H1 (cell line): ENCODE measurements at regions not wholly inside any gene's neighbourhood (a gene's known extent, or its start where the extent isn't known, plus 50 kb on each side); places are given as distances from the start of the nearest gene placed in this dataset.

Experiments used
- CTCF ChIA-PET: fragments of 300-600 bp; sonication (Branson Sonifier 250); formaldehyde crosslinking; loops from one replicate; lab custom pipeline; 2021; ENCODE audit not compliant: partially characterized antibody; lab: Charles Lee
- POLR2A ChIA-PET: fragments of 300-600 bp; sonication (Branson Sonifier 250); formaldehyde crosslinking; loops from one replicate; lab custom pipeline; 2021; ENCODE audit warnings: inconsistent platforms; ENCODE audit not compliant: partially characterized antibody; lab: Charles Lee
- DNase-seq, 2 experiments: peaks; one replicate each; pipeline versions ENCODE4 v3.0.0 to v3.0.0-alpha.2; 2010 to 2022; ENCODE audit warnings: low spot score in 2 of 2, low read depth in 1 of 2, mixed read lengths in 1 of 2
- FAIRE-seq: peaks from 2 replicates; lab custom pipeline; 2011; peaks lifted over from hg19 to GRCh38; lab: Jason Lieb, UNC
- H2AFZ ChIP-seq: 2 replicates; pipeline ENCODE4 v1.8.1; 2012; ENCODE audit warnings: low read length, inconsistent platforms
- H2AK5ac ChIP-seq: 2 replicates; pipeline ENCODE4 v1.6.1; 2013; ENCODE audit warnings: low read depth, low read length
- H2BK120ac ChIP-seq: replicated peaks from 2 replicates; pipeline ENCODE3; 2013; ENCODE audit warnings: low read depth, low read length, inconsistent platforms
- H2BK12ac ChIP-seq: 2 replicates; pipeline ENCODE4 v1.6.1; 2013; ENCODE audit warnings: low read depth, low read length
- H2BK15ac ChIP-seq: 2 replicates; pipeline ENCODE4 v1.6.1; 2013; ENCODE audit warnings: low read length
- H2BK20ac ChIP-seq: 2 replicates; pipeline ENCODE4 v1.6.1; 2013; ENCODE audit warnings: low read length
- H2BK5ac ChIP-seq: 2 replicates; pipeline ENCODE4 v1.6.1; 2013; ENCODE audit warnings: low read depth, low read length
- H3K14ac ChIP-seq: 2 replicates; pipeline ENCODE4 v1.6.1; 2013; ENCODE audit warnings: inconsistent platforms; ENCODE audit not compliant: insufficient read length
- H3K18ac ChIP-seq: 2 replicates; pipeline ENCODE4 v1.6.1; 2013; ENCODE audit warnings: low read length; ENCODE audit errors: extremely low read depth
- H3K23ac ChIP-seq: 2 replicates; pipeline ENCODE4 v1.6.1; 2013; ENCODE audit warnings: inconsistent platforms; ENCODE audit not compliant: insufficient read length
- H3K23me2 ChIP-seq: 2 replicates; pipeline ENCODE4 v1.6.1; 2013; ENCODE audit warnings: low read depth, low read length
- H3K27ac ChIP-seq: 2 replicates; pipeline ENCODE4 v1.6.1; 2011; ENCODE audit warnings: low read depth, low read length, inconsistent platforms
- H3K27me3 ChIP-seq, 4 experiments: replicated peaks in 1 of 4; 1 replicate in 1 of 4; 2 replicates in 3 of 4; pipeline versions ENCODE4 v1.6.1 to v1.8.1; 2011 to 2013; ENCODE audit warnings: low read length in 3 of 4, mild to moderate bottlenecking in 3 of 4, inconsistent platforms in 2 of 4, mixed read lengths in 2 of 4, moderate library complexity in 1 of 4; ENCODE audit not compliant: control insufficient read depth in 3 of 4, insufficient read depth in 3 of 4; ENCODE audit errors: extremely low read depth in 1 of 4
- H3K36me3 ChIP-seq, 4 experiments: 2 replicates each; pipeline versions ENCODE4 v1.6.1 to v1.8.1; 2011 to 2013; ENCODE audit warnings: mild to moderate bottlenecking in 4 of 4, low read length in 3 of 4, moderate library complexity in 2 of 4, control low read depth in 1 of 4, inconsistent platforms in 1 of 4; ENCODE audit not compliant: insufficient read depth in 4 of 4, control insufficient read depth in 2 of 4
- H3K4ac ChIP-seq: replicated peaks from 2 replicates; pipeline ENCODE3; 2013; ENCODE audit warnings: low read length, low read depth, mixed read lengths, inconsistent platforms; ENCODE audit not compliant: insufficient read length
- H3K4me1 ChIP-seq, 4 experiments: replicated peaks in 1 of 4; 1 replicate in 1 of 4; 2 replicates in 3 of 4; pipeline versions ENCODE4 v1.6.1 to v1.8.1; 2011 to 2013; ENCODE audit warnings: low read length in 3 of 4, inconsistent platforms in 2 of 4, mixed read lengths in 1 of 4; ENCODE audit not compliant: insufficient read depth in 4 of 4, control insufficient read depth in 3 of 4
- H3K4me2 ChIP-seq, 2 experiments: 2 replicates each; pipeline versions ENCODE4 v1.6.1 to v1.8.1; 2011 to 2013; ENCODE audit warnings: low read depth in 2 of 2, low read length in 2 of 2, control low read depth in 1 of 2, inconsistent platforms in 1 of 2, mild to moderate bottlenecking in 1 of 2; ENCODE audit not compliant: insufficient read depth in 1 of 2
- H3K4me3 ChIP-seq, 4 experiments: fragments of 200-600, 300-600 bp in 1 of 4; sonication (generic), shearing (Covaris generic), sonication (Bioruptor Twin) in 1 of 4; 2 replicates each; pipeline versions ENCODE4 v1.5.1 to v1.8.1; 2011 to 2016; ENCODE audit warnings: low read length in 4 of 4, low read depth in 3 of 4, control low read depth in 2 of 4, inconsistent platforms in 2 of 4, mild to moderate bottlenecking in 2 of 4, mixed read lengths in 1 of 4, moderate library complexity in 1 of 4; ENCODE audit not compliant: insufficient read depth in 2 of 4; ENCODE audit errors: extremely low read depth in 1 of 4
- H3K56ac ChIP-seq: replicated peaks from 2 replicates; pipeline ENCODE3; 2013; ENCODE audit warnings: low read depth, mild to moderate bottlenecking, mixed read lengths, low read length, inconsistent platforms; ENCODE audit not compliant: insufficient read length
- H3K79me1 ChIP-seq: 2 replicates; pipeline ENCODE4 v1.6.1; 2013; ENCODE audit warnings: low read depth, low read length, control low read depth
- H3K79me2 ChIP-seq, 2 experiments: 2 replicates each; pipeline versions ENCODE4 v1.6.1 to v1.8.1; 2012 to 2013; ENCODE audit warnings: low read length in 2 of 2, mild to moderate bottlenecking in 2 of 2, inconsistent platforms in 1 of 2; ENCODE audit not compliant: insufficient read depth in 2 of 2, control insufficient read depth in 1 of 2
- H3K9ac ChIP-seq, 4 experiments: replicated peaks in 1 of 4; 1 replicate in 1 of 4; 2 replicates in 3 of 4; pipeline versions ENCODE4 v1.6.1 to v1.8.1; 2011 to 2013; ENCODE audit warnings: low read depth in 3 of 4, low read length in 3 of 4, control low read depth in 2 of 4, mild to moderate bottlenecking in 2 of 4, moderate library complexity in 2 of 4, inconsistent platforms in 1 of 4; ENCODE audit errors: extremely low read depth in 1 of 4
- H3K9me3 ChIP-seq, 2 experiments: 2 replicates each; pipeline versions ENCODE4 v1.6.1 to v1.8.1; 2012 to 2013; ENCODE audit warnings: mild to moderate bottlenecking in 2 of 2, moderate library complexity in 2 of 2, control low read depth in 1 of 2, inconsistent platforms in 1 of 2, low read depth in 1 of 2, low read length in 1 of 2, mixed read lengths in 1 of 2; ENCODE audit not compliant: insufficient read depth in 2 of 2
- H4K20me1 ChIP-seq, 2 experiments: replicated peaks in 1 of 2; 2 replicates each; pipeline versions ENCODE3 to v1.8.1; 2011 to 2013; ENCODE audit warnings: inconsistent platforms in 2 of 2, low read length in 2 of 2, mild to moderate bottlenecking in 1 of 2; ENCODE audit not compliant: insufficient read depth in 2 of 2, control insufficient read depth in 1 of 2
- H4K5ac ChIP-seq: 2 replicates; pipeline ENCODE4 v1.6.1; 2013; ENCODE audit warnings: low read length, low read depth, mixed read lengths, inconsistent platforms; ENCODE audit not compliant: insufficient read length
- H4K8ac ChIP-seq: 2 replicates; pipeline ENCODE4 v1.8.0; 2013; ENCODE audit warnings: mild to moderate bottlenecking, moderate library complexity, low read length, inconsistent platforms; ENCODE audit not compliant: insufficient read depth; ENCODE audit errors: extremely low read depth
- H4K91ac ChIP-seq: replicated peaks from 2 replicates; pipeline ENCODE3; 2013; ENCODE audit warnings: low read length, mixed read lengths, inconsistent platforms; ENCODE audit not compliant: insufficient read length
- BRCA1 ChIP-seq: IDR thresholded peaks from 2 replicates; pipeline ENCODE4 v1.6.1; 2012; ENCODE audit warnings: low read depth, low read length, improper control_type of control experiment
- EGR1 ChIP-seq: IDR thresholded peaks from 2 replicates; pipeline ENCODE4 v1.6.1; 2011; ENCODE audit warnings: low read depth, low read length, borderline replicate concordance
- GABPA ChIP-seq: IDR thresholded peaks from 2 replicates; pipeline ENCODE4 v1.6.1; 2011; ENCODE audit warnings: mild to moderate bottlenecking, low read length, moderate library complexity, borderline replicate concordance; ENCODE audit not compliant: insufficient read depth
- KDM1A ChIP-seq: fragments of 200-600, 300-600 bp; sonication (generic); IDR thresholded peaks from 2 replicates; pipeline ENCODE4 v1.7.1; 2016; ENCODE audit warnings: mild to moderate bottlenecking, low read length, borderline replicate concordance
- MAX ChIP-seq: IDR thresholded peaks from 2 replicates; pipeline ENCODE4 v1.6.1; 2012; ENCODE audit warnings: inconsistent platforms
- NANOG ChIP-seq: IDR thresholded peaks from 2 replicates; pipeline ENCODE4 v1.6.1; 2011; ENCODE audit warnings: low read length, low read depth, mild to moderate bottlenecking, inconsistent platforms; ENCODE audit not compliant: insufficient read depth, poor library complexity, severe bottlenecking
- SIN3A ChIP-seq, 2 experiments: IDR thresholded peaks in 1 of 2; conservative IDR thresholded peaks in 1 of 2; 2 replicates each; pipeline ENCODE4 v1.6.1; 2011 to 2012; ENCODE audit warnings: low read length in 2 of 2, improper control_type of control experiment in 1 of 2, low read depth in 1 of 2, mild to moderate bottlenecking in 1 of 2
- SIX5 ChIP-seq: IDR thresholded peaks from 2 replicates; pipeline ENCODE4 v1.6.1; 2011; ENCODE audit warnings: mild to moderate bottlenecking, low read depth, low read length
- TAF1 ChIP-seq: IDR thresholded peaks from 2 replicates; pipeline ENCODE4 v1.6.1; 2011; ENCODE audit warnings: mild to moderate bottlenecking, low read depth, low read length
- TEAD4 ChIP-seq: IDR thresholded peaks from 2 replicates; pipeline ENCODE4 v1.6.1; 2012; ENCODE audit warnings: low read depth, low read length, inconsistent platforms, mixed read lengths
- USF2 ChIP-seq: IDR thresholded peaks from 2 replicates; pipeline ENCODE4 v1.6.1; 2011; ENCODE audit warnings: low read length, improper control_type of control experiment
- YY1 ChIP-seq: IDR thresholded peaks from 2 replicates; pipeline ENCODE4 v1.6.1; 2011; ENCODE audit warnings: low read depth, mild to moderate bottlenecking, low read length
- WGBS, 2 experiments: shearing (Covaris generic) in 1 of 2; methylation state at CpG; one replicate each; pipeline versions ENCODE4 v1.1.6 to v1.1.7; 2013 to 2015; ENCODE audit warnings: low lambda C conversion rate in 2 of 2, mixed read lengths in 2 of 2, inconsistent platforms in 1 of 2, low coverage in 1 of 2, missing lambda C conversion rate in 1 of 2; ENCODE audit not compliant: insufficient replicate concordance in 2 of 2, insufficient coverage in 1 of 2, insufficient read length in 1 of 2; ENCODE audit errors: extremely low coverage in 1 of 2, missing lambda C conversion rate in 1 of 2; 5-methylcytosine and 5-hydroxymethylcytosine counted together

GRCh38 chr3:156040041-156040440 is 80.3 kb upstream of the KCNAB1 start:
- POLR2A ChIA-PET, result no interaction called here
- no peak for FAIRE-seq
- no peaks in the 10 kb centered on the region for H3K36me3 ChIP-seq
- TF ChIP-seq BRCA1 (no peak), EGR1 (no peak), NANOG (no peak), SIX5 (no peak), SIN3A (conservative IDR thresholded peaks at IDR 0.05 in 1 of 2, IDR thresholded peaks at IDR 0.05 in 1 of 2; ENCODE audit: low read depth in 1 of 2, low read length in 2 of 2) (no peak), TAF1 (no peak), TEAD4 (no peak), USF2 (no peak), GABPA (no peak), MAX (no peak), YY1 (no peak), KDM1A (no peak)

More at GRCh38 chr3:156040041-156040440, 80.3 kb upstream of the KCNAB1 start:
- Histone ChIP-seq H2AK5ac (no peak overlapping the region), H4K5ac (no peak overlapping the region), H3K9me3 (no peaks in the 10 kb centered on the region), H3K27ac (no peak overlapping the region), H3K79me2 (no peaks in the 10 kb centered on the region), H3K4me3 (no peak overlapping the region), H4K91ac (no peak overlapping the region), H3K79me1 (no peaks in the 10 kb centered on the region), H3K14ac (no peak overlapping the region), H3K4me1 (no peaks in the 10 kb centered on the region), H3K23ac (no peak overlapping the region), H3K4me2 (no peak overlapping the region), H3K18ac (no peak overlapping the region), H2BK5ac (no peak overlapping the region), H3K23me2 (no peaks in the 10 kb centered on the region), H2BK20ac (no peak overlapping the region), H3K9ac (no peak overlapping the region), H2BK120ac (no peak overlapping the region), H4K8ac (no peak overlapping the region), H3K56ac (no peak overlapping the region), H2BK12ac (no peak overlapping the region), H3K4ac (no peak overlapping the region), H2AFZ (no peak overlapping the region), H2BK15ac (no peak overlapping the region), H4K20me1 (no peaks in the 10 kb centered on the region), H3K27me3 (no peaks in the 10 kb centered on the region)
- CTCF ChIA-PET, result interaction anchor here (0.7 to 2.9 kb wide), 5 partner anchors 17 to 343 kb away, joined by 4 to 7 read pairs (median 5); no protein-coding TSS in a partner anchor
- WGBS, 2 experiments, result 100% methylated on average over 1 of the region's 1 CpG; no CpG with 5 or more reads in 1 of the 2 experiments
- DNase-seq, result no peak
